ENCODE measurements at regions not wholly inside any gene's neighbourhood (a gene's known extent, or its start where the extent isn't known, plus 50 kb on each side); places are given as distances from the start of the nearest gene placed in this dataset.

DNA sequence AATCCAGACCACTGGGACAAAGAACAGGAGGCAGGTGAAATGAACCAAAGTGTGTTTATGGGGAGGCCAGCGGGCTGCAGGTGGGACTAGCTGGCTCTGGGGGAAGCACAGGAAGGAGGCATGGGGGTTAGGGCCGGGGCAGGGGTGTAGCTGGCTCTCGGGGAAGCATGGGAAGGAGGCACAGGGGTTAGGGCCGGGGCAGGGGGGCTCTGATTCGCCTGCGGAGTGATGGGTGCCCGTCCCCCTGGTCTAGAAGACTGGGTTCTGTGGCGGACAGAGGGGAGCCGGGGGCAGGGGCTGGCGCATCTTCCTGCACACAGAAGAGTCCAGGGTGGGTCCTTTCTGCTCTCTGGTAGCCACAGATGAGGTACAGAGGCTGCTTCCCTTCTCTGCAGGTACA lies 310.3 kb downstream of the TMEM121 start:
- Histone ChIP-seq H3F3A (ENCODE audit: insufficient read depth) (no peaks in the 10 kb centered on the region), H2AFZ (no peak overlapping the region), H3K9ac (no peak overlapping the region), H3K4me2 (ENCODE audit: unreplicated experiment) (no peak overlapping the region), H3K9me2 (ENCODE audit: insufficient read depth) (no peaks in the 10 kb centered on the region), H4K20me1 (ENCODE audit: insufficient read depth) (no peaks in the 10 kb centered on the region), H3K27ac (no peak overlapping the region), H3K79me2 (ENCODE audit: insufficient read depth) (no peaks in the 10 kb centered on the region), H3K27me3 (replicated peaks; ENCODE audit: insufficient read depth) (no peaks in the 10 kb centered on the region), H3K4me3 (no peak overlapping the region), H3K36me3 (ENCODE audit: low read depth) (no peaks in the 10 kb centered on the region), H3K4me1 (ENCODE audit: insufficient read depth) (no peaks in the 10 kb centered on the region), H3K9me3 (ENCODE audit: low read depth) (no peaks in the 10 kb centered on the region)
- no peak for DNase-seq
- TF ChIP-seq EZH2 (IDR thresholded peaks at IDR 0.05; ENCODE audit: insufficient read depth, poor library complexity, severe bottlenecking) (no peak), EZH2phosphoT487 (IDR thresholded peaks at IDR 0.05; ENCODE audit: insufficient read depth, low read depth) (no peak)
- WGBS, 2 experiments (ENCODE audit: low coverage in 1 of 2, low lambda C conversion rate in 2 of 2, missing lambda C conversion rate in 2 of 2), result 39% methylated on average over 2 to 10 of the region's 10 CpGs
- in situ Hi-C loops (cut with MboI), result no loop called here

DNA sequence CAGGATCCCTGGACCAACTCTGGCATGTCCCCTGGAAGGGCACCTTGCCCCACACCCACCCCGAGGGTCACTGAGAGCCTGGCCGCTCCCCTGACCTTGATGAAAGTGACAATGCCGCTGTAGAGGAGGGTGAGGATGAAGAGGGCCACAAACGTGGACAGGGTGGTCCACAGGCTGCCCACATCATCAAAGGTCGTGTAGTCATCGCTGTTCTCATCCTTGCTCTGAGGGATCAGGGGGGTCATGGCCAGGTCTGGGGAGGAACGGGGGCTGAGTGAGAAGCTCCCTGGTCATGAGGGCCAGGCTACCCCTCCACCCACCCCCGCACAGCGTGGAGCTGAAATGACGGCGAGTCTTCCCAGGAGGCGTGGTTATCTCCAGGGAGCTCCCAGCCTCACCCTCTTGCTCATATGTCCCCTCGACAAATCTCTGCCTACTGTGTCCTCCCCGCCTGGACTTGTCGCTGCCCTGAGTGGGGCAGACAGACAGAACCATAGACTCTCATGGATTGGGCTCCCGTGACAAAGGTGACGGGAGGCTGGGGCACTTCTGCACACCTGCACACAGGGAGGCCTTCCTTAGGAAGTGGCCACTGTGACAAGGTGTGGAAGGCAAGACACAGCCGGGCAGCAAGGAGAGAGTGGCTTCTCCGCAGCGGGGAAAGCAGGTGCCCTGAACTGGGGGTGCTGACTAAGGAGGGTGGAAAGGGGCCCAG lies 311.1 kb downstream of the TMEM121 start:
- Histone ChIP-seq H3K27me3 (replicated peaks; ENCODE audit: insufficient read depth) (no peaks in the 10 kb centered on the region), H3K9me3 (ENCODE audit: low read depth) (no peaks in the 10 kb centered on the region), H3F3A (ENCODE audit: insufficient read depth) (no peaks in the 10 kb centered on the region), H3K27ac (no peak overlapping the region), H3K4me3 (no peak overlapping the region), H2AFZ (no peak overlapping the region), H3K4me2 (ENCODE audit: unreplicated experiment) (no peak overlapping the region), H3K4me1 (ENCODE audit: insufficient read depth) (no peaks in the 10 kb centered on the region), H3K9ac (no peak overlapping the region), H4K20me1 (ENCODE audit: insufficient read depth) (no peaks in the 10 kb centered on the region), H3K79me2 (ENCODE audit: insufficient read depth) (no peaks in the 10 kb centered on the region), H3K9me2 (ENCODE audit: insufficient read depth) (no peaks in the 10 kb centered on the region), H3K36me3 (ENCODE audit: low read depth) (no peaks in the 10 kb centered on the region)
- DNase-seq, result no peak
- TF ChIP-seq EZH2phosphoT487 (IDR thresholded peaks at IDR 0.05; ENCODE audit: insufficient read depth, low read depth) (no peak), EZH2 (IDR thresholded peaks at IDR 0.05; ENCODE audit: insufficient read depth, poor library complexity, severe bottlenecking) (no peak)
- WGBS, 2 experiments (ENCODE audit: low coverage in 1 of 2, low lambda C conversion rate in 2 of 2, missing lambda C conversion rate in 2 of 2), result 39 to 48% methylated on average over 18 to 20 of the region's 20 CpGs
- in situ Hi-C loops (cut with MboI), result no loop called here

- no peaks in the 10 kb centered on the region for H3K36me3 ChIP-seq (ENCODE audit: low read depth)
- in situ Hi-C loops (cut with MboI), result no loop called here
- H3K27me3 ChIP-seq (replicated peaks; ENCODE audit: insufficient read depth), result no peaks in the 10 kb centered on the region
- H3K9me2 ChIP-seq (ENCODE audit: insufficient read depth), result no peaks in the 10 kb centered on the region
- no peaks in the 10 kb centered on the region for H3K9me3 ChIP-seq (ENCODE audit: low read depth)
- WGBS, 2 experiments (ENCODE audit: low coverage in 1 of 2, low lambda C conversion rate in 2 of 2, missing lambda C conversion rate in 2 of 2), result 62 to 63% methylated on average over 11 of the region's 11 CpGs
- H3K79me2 ChIP-seq (ENCODE audit: insufficient read depth), result no peaks in the 10 kb centered on the region
- H3K4me1 ChIP-seq (ENCODE audit: insufficient read depth), result no peaks in the 10 kb centered on the region
- no peaks in the 10 kb centered on the region for H3F3A ChIP-seq (ENCODE audit: insufficient read depth)
- H2AFZ ChIP-seq, result no peak overlapping the region
- DNase-seq, result no peak
- no peaks in the 10 kb centered on the region for H4K20me1 ChIP-seq (ENCODE audit: insufficient read depth)
- TF ChIP-seq EZH2phosphoT487 (IDR thresholded peaks at IDR 0.05; ENCODE audit: insufficient read depth, low read depth), result no peak
- TF ChIP-seq EZH2 (IDR thresholded peaks at IDR 0.05; ENCODE audit: insufficient read depth, poor library complexity, severe bottlenecking), result no peak
- H3K9ac ChIP-seq, result no peak overlapping the region
- no peak overlapping the region for H3K4me2 ChIP-seq (ENCODE audit: unreplicated experiment)
- H3K27ac ChIP-seq, result no peak overlapping the region
- no peak overlapping the region for H3K4me3 ChIP-seq
Observed at GRCh38 chr14:105838107-105838506, 311.7 kb downstream of the TMEM121 start.

- H3K9me2 ChIP-seq (ENCODE audit: insufficient read depth), result no peaks in the 10 kb centered on the region
- H4K20me1 ChIP-seq (ENCODE audit: insufficient read depth), result no peaks in the 10 kb centered on the region
- no peak overlapping the region for H3K4me3 ChIP-seq
- H3K27ac ChIP-seq, result no peak overlapping the region
- no peaks in the 10 kb centered on the region for H3K9me3 ChIP-seq (ENCODE audit: low read depth)
- H3K4me2 ChIP-seq (ENCODE audit: unreplicated experiment), result no peak overlapping the region
- H3K36me3 ChIP-seq (ENCODE audit: low read depth), result no peaks in the 10 kb centered on the region
- H3F3A ChIP-seq (ENCODE audit: insufficient read depth), result no peaks in the 10 kb centered on the region
- no peaks in the 10 kb centered on the region for H3K27me3 ChIP-seq (replicated peaks; ENCODE audit: insufficient read depth)
- H3K4me1 ChIP-seq (ENCODE audit: insufficient read depth), result no peaks in the 10 kb centered on the region
- no peaks in the 10 kb centered on the region for H3K79me2 ChIP-seq (ENCODE audit: insufficient read depth)
- no peak for TF ChIP-seq EZH2phosphoT487 (IDR thresholded peaks at IDR 0.05; ENCODE audit: insufficient read depth, low read depth)
- no peak for TF ChIP-seq EZH2 (IDR thresholded peaks at IDR 0.05; ENCODE audit: insufficient read depth, poor library complexity, severe bottlenecking)
- no peak for DNase-seq
- no peak overlapping the region for H2AFZ ChIP-seq
- 57 to 62% methylated on average over 10 to 15 of the region's 15 CpGs for WGBS, 2 experiments (ENCODE audit: low coverage in 1 of 2, low lambda C conversion rate in 2 of 2, missing lambda C conversion rate in 2 of 2)
- H3K9ac ChIP-seq, result no peak overlapping the region
- in situ Hi-C loops (cut with MboI), result no loop called here
Observed at GRCh38 chr14:105838591-105839424, 312.4 kb downstream of the TMEM121 start.
